ENCODE measurements at regions not wholly inside any gene's neighbourhood (a gene's known extent, or its start where the extent isn't known, plus 50 kb on each side); places are given as distances from the start of the nearest gene placed in this dataset.

- TF ChIP-seq NCOA5 (CRISPR knock-in tag; IDR thresholded peaks at IDR 0.05) (no peak), SMAD1 (CRISPR knock-in tag; IDR thresholded peaks at IDR 0.05; ENCODE audit: borderline replicate concordance, low read depth) (no peak), MXD4 (CRISPR knock-in tag; IDR thresholded peaks at IDR 0.05) (peak; percentile 80), FOXC1 (CRISPR knock-in tag; IDR thresholded peaks at IDR 0.05; ENCODE audit: borderline replicate concordance) (no peak; the same call in 1 of the 2 replicates), ZBTB39 (CRISPR knock-in tag; IDR thresholded peaks at IDR 0.05) (peak; percentile 62; the same call in 1 of the 2 replicates), ZKSCAN5 (CRISPR knock-in tag; IDR thresholded peaks at IDR 0.05) (peak; percentile 98), HCFC1 (IDR thresholded peaks at IDR 0.05; ENCODE audit: low read depth, low read length) (no peak), ZNF550 (CRISPR knock-in tag; IDR thresholded peaks at IDR 0.05; ENCODE audit: borderline replicate concordance) (no peak), ZNF639 (CRISPR knock-in tag; conservative IDR thresholded peaks at IDR 0.05) (0 out of 2 replicates have a peak, but pooled peaks have one; percentile 47), SNAPC2 (CRISPR knock-in tag; IDR thresholded peaks at IDR 0.05) (no peak), ZBTB20 (CRISPR knock-in tag; IDR thresholded peaks at IDR 0.05; ENCODE audit: borderline replicate concordance, low read depth) (peak; percentile 85; the same call in 1 of the 2 replicates), GATA4 (IDR thresholded peaks at IDR 0.05; ENCODE audit: borderline replicate concordance, low read depth) (peak; percentile 49; the same call in 1 of the 2 replicates), PCBP1 (IDR thresholded peaks at IDR 0.05; ENCODE audit: borderline replicate concordance, low read depth, low read length) (no peak), ZSCAN9 (CRISPR knock-in tag; IDR thresholded peaks at IDR 0.05; ENCODE audit: borderline replicate concordance) (peak; percentile 74; the same call in 1 of the 2 replicates), KAT7 (CRISPR knock-in tag; IDR thresholded peaks at IDR 0.05; ENCODE audit: borderline replicate concordance) (peak; percentile 79; the same call in 1 of the 2 replicates), TFDP1 (CRISPR knock-in tag; IDR thresholded peaks at IDR 0.05; ENCODE audit: borderline replicate concordance) (peak; percentile 44; the same call in 1 of the 2 replicates), ZFP36L1 (CRISPR knock-in tag; IDR thresholded peaks at IDR 0.05) (no peak), RXRA (CRISPR knock-in tag; IDR thresholded peaks at IDR 0.05) (peak; percentile 99), ZBTB49 (CRISPR knock-in tag; IDR thresholded peaks at IDR 0.05; ENCODE audit: borderline replicate concordance) (no peak), HNF4A (CRISPR knock-in tag; IDR thresholded peaks at IDR 0.05) (peak; percentile 99)
These were observed 176.8 kb upstream of the CIBAR2 start (continued) for GRCh38 chr16:85288869-85289660.
